Liver (tissue), 3 donors: ENCODE measurements at regions not wholly inside any gene's neighbourhood (a gene's known extent, or its start where the extent isn't known, plus 50 kb on each side); places are given as distances from the start of the nearest gene placed in this dataset.

Experiments
- CTCF ChIP-seq: fragments of 150-350 bp; IDR thresholded peaks from 2 replicates; pipeline ENCODE4 v1.5.1; 2017; ENCODE audit warnings: improper control_type of control experiment, low read depth, low read length; ENCODE audit not compliant: missing input control
- TF ChIP-seq, protein P1 (sequence below): IDR thresholded peaks from 2 replicates; pipeline ENCODE4 v1.6.1; 2016; ENCODE audit warnings: antibody characterized with exemption
- TF ChIP-seq, protein P2 (sequence below): IDR thresholded peaks from 2 replicates; pipeline ENCODE4 v1.6.1; 2016; ENCODE audit warnings: antibody characterized with exemption, mild to moderate bottlenecking
- donor health status: healthy.
- donor health status: healthy.

DNA sequence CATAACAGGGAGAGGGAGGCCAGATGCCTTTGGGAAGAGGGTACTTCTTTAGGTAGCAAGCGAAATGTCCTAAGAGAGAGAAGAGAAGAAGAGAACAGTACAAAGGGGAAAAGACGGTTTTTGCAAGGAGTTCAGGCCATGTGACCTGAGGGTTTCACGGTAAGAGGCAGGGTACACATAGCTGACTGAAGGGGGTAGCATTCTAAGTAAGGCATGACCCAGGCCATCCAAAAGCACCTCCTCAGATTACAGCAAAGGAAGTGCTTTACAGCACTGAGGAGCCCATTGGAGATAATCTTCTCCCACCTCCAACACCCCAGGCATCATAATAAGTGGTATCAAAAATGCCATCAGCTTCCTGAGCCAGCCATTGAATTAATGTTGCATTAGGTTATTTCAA, 258.2 kb upstream of the NPY start:
- TF ChIP-seq, protein P1, sequence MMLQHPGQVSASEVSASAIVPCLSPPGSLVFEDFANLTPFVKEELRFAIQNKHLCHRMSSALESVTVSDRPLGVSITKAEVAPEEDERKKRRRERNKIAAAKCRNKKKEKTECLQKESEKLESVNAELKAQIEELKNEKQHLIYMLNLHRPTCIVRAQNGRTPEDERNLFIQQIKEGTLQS: no peak
- no peak for TF ChIP-seq CTCF
- TF ChIP-seq, protein P2, sequence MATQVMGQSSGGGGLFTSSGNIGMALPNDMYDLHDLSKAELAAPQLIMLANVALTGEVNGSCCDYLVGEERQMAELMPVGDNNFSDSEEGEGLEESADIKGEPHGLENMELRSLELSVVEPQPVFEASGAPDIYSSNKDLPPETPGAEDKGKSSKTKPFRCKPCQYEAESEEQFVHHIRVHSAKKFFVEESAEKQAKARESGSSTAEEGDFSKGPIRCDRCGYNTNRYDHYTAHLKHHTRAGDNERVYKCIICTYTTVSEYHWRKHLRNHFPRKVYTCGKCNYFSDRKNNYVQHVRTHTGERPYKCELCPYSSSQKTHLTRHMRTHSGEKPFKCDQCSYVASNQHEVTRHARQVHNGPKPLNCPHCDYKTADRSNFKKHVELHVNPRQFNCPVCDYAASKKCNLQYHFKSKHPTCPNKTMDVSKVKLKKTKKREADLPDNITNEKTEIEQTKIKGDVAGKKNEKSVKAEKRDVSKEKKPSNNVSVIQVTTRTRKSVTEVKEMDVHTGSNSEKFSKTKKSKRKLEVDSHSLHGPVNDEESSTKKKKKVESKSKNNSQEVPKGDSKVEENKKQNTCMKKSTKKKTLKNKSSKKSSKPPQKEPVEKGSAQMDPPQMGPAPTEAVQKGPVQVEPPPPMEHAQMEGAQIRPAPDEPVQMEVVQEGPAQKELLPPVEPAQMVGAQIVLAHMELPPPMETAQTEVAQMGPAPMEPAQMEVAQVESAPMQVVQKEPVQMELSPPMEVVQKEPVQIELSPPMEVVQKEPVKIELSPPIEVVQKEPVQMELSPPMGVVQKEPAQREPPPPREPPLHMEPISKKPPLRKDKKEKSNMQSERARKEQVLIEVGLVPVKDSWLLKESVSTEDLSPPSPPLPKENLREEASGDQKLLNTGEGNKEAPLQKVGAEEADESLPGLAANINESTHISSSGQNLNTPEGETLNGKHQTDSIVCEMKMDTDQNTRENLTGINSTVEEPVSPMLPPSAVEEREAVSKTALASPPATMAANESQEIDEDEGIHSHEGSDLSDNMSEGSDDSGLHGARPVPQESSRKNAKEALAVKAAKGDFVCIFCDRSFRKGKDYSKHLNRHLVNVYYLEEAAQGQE: no peak
